ENCODE measurements at regions not wholly inside any gene's neighbourhood (a gene's known extent, or its start where the extent isn't known, plus 50 kb on each side); places are given as distances from the start of the nearest gene placed in this dataset.

GRCh38 chr9:135356021-135356420 lies 123.6 kb upstream of the PPP1R26 start:
- TF ChIP-seq CTCF (IDR thresholded peaks at IDR 0.05): no peak
- TF ChIP-seq POLR2AphosphoS5 (IDR thresholded peaks at IDR 0.05): no peak
